Prostate gland (tissue), 2 donors: ENCODE measurements at regions not wholly inside any gene's neighbourhood (a gene's known extent, or its start where the extent isn't known, plus 50 kb on each side); places are given as distances from the start of the nearest gene placed in this dataset.
"Not testable (repeated sequence)": the region's sequence is repeated elsewhere in the genome, so short reads cannot be mapped to it uniquely, and the experiment has no call there.

Experiments used
- DNase-seq: peaks from one replicate; pipeline ENCODE4 v3.0.0-alpha.2; 2019; ENCODE audit warnings: low spot score
- H3K27ac ChIP-seq, 2 donors: fragments of 200-600 bp; sonication (generic); 2 replicates each; pipeline ENCODE4 v1.5.1; 2017 to 2019
- H3K27me3 ChIP-seq: fragments of 200-600 bp; sonication (generic); replicated peaks from 2 replicates; pipeline ENCODE4 v1.5.1; 2019; ENCODE audit not compliant: insufficient read depth
- H3K36me3 ChIP-seq, 2 donors: fragments of 200-600 bp; sonication (generic); 1 replicate in 1 of 2; 2 replicates in 1 of 2; pipeline versions ENCODE4 v1.5.1 to v1.8.1; 2017 to 2019
- H3K4me1 ChIP-seq: fragments of 200-600 bp; sonication (generic); replicated peaks from 2 replicates; pipeline ENCODE4 v1.5.1; 2019
- H3K4me3 ChIP-seq, 2 donors: fragments of 200-600 bp; sonication (generic); 2 replicates each; pipeline ENCODE4 v1.5.1; 2017 to 2019
- H3K9me3 ChIP-seq: fragments of 200-600 bp; sonication (generic); 2 replicates; pipeline ENCODE4 v1.5.1; 2017
- POLR2A ChIP-seq: fragments of 450-650 bp; IDR thresholded peaks from one replicate; pipeline ENCODE4 v1.6.1; 2016; ENCODE audit warnings: antibody characterized with exemption, mild to moderate bottlenecking
- POLR2AphosphoS5 ChIP-seq: sonication (generic); formaldehyde crosslinking; IDR thresholded peaks from one replicate; pipeline ENCODE4 v1.6.1; 2017; ENCODE audit warnings: antibody characterized with exemption
- WGBS: methylation state at CpG from one replicate; pipeline ENCODE4 v1.1.5; 2018; 5-methylcytosine and 5-hydroxymethylcytosine counted together
- intact Hi-C: fragments of 100-400 bp; cut with DNase I; formaldehyde crosslinking; loops from one replicate; pipeline ENCODE4 v1.14.2; 2022
- TF ChIP-seq, protein P1 (sequence below), 4 experiments: fragments of 200-600 bp in 2 of 4; fragments of 450-650 bp in 2 of 4; sonication (generic) in 2 of 4; IDR thresholded peaks; 1 replicate in 3 of 4; 2 replicates in 1 of 4; pipeline ENCODE4 v1.5.1; 2016 to 2019; ENCODE audit warnings: antibody characterized with exemption in 4 of 4, mild to moderate bottlenecking in 2 of 4, moderate library complexity in 2 of 4

DNA sequence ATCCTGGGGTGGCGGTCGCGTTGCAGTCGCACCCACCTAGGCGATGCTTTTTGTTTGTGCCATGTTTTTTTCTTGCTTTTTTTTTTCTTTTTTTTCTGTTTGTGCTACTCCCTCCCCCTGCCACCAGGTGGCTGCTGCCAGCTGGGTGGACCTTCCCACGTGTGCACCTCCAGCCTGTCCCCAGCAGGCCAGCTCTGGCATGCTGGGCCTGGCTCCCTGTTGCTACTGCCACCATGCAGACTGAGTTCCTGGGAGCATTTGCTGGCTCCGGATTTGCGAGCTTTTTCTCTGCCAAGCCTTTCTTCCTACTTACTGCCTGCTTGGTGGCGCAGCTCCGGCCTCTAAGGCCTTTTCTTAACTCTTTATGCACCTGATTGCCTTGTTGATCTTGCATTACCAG, 161.2 kb upstream of the WDFY3 start:
- H3K36me3 ChIP-seq = no peaks in the 10 kb centered on the region
- H3K27ac ChIP-seq = no peak overlapping the region
- no peaks in the 10 kb centered on the region for H3K4me1 ChIP-seq
- TF ChIP-seq, protein P1, sequence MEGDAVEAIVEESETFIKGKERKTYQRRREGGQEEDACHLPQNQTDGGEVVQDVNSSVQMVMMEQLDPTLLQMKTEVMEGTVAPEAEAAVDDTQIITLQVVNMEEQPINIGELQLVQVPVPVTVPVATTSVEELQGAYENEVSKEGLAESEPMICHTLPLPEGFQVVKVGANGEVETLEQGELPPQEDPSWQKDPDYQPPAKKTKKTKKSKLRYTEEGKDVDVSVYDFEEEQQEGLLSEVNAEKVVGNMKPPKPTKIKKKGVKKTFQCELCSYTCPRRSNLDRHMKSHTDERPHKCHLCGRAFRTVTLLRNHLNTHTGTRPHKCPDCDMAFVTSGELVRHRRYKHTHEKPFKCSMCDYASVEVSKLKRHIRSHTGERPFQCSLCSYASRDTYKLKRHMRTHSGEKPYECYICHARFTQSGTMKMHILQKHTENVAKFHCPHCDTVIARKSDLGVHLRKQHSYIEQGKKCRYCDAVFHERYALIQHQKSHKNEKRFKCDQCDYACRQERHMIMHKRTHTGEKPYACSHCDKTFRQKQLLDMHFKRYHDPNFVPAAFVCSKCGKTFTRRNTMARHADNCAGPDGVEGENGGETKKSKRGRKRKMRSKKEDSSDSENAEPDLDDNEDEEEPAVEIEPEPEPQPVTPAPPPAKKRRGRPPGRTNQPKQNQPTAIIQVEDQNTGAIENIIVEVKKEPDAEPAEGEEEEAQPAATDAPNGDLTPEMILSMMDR (IDR thresholded peaks at IDR 0.05) = peak in 2 of 4 experiments; percentile 10 to 15
- TF ChIP-seq POLR2A (no peak), POLR2AphosphoS5 (no peak)
- intact Hi-C loops = no loop called here
- no peaks in the 10 kb centered on the region for H3K9me3 ChIP-seq
- H3K4me3 ChIP-seq = no peak overlapping the region
- no peak for DNase-seq
- WGBS = 35% methylated on average over 10 of the region's 10 CpGs
- H3K27me3 ChIP-seq = no peaks in the 10 kb centered on the region

DNA sequence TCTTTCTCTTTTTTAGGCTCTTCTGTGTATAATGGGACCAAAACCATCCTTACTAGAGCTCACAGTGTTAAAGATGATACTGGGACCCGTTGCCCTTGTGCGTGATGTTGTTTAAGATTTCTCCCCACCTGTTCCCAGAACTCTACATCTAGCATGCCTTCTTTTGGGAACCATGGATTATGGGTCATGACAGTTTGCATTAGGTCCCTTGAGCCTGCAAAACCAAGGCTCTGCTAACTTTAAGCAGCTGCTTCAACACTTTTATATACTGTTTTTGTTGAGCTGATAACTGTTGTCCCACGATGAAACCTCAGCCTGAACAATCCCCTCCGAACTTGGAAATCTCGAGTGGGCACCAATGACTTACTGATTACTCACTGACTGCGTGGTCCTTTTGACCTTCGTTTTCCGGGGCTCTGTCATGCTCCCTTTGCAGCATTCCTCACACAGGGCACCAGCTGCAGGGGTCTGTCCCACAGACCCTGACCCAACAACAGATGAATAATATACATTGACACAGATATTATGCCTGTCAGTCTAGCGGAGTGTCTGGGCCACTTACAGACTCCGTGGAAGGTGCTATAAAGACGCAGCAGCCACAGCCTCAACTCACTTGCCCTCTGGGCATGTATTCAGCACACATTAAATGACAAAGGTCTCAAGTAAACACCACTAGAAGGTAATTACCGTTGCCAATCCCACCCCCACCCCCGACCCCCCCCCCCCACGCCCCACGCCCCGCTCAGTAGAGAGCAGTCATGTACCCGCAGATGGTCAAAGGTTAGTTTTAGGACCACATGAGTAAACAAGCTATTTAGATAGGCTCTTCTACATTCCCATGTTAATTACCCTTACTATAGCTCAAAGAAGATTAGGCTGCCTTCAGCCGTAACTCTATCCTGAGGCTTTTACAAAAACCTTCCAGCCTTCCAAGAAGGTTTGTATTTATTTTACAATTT, 162.0 kb upstream of the WDFY3 start:
- Histone ChIP-seq H3K27ac (no peak overlapping the region), H3K36me3 (no peaks in the 10 kb centered on the region), H3K4me1 (no peaks in the 10 kb centered on the region), H3K27me3 (no peaks in the 10 kb centered on the region), H3K4me3 (no peak overlapping the region), H3K9me3 (no peaks in the 10 kb centered on the region)
- 70% methylated on average over 17 of the region's 18 CpGs for whole genome bisulfite sequencing
- intact Hi-C loops = no loop called here
- no peak for DNase-seq
- TF ChIP-seq POLR2A (no peak), POLR2AphosphoS5 (no peak)
- TF ChIP-seq, protein P1 (IDR thresholded peaks at IDR 0.05) = no peak

- H3K4me1 ChIP-seq, H3K4me3 ChIP-seq, H3K27ac ChIP-seq, intact Hi-C loops, H3K9me3 ChIP-seq, DNase-seq, H3K27me3 ChIP-seq, H3K36me3 ChIP-seq: not testable (repeated sequence)
- WGBS = 69% methylated on average over 5 of the region's 5 CpGs
Observed at GRCh38 chr4:85129354-85130125, 163.1 kb upstream of the WDFY3 start.

- intact Hi-C loops = no loop called here
- no peak for DNase-seq
- no peak overlapping the region for H3K27ac ChIP-seq
- H3K4me1 ChIP-seq = no peaks in the 10 kb centered on the region
- H3K27me3 ChIP-seq = no peaks in the 10 kb centered on the region
- H3K9me3 ChIP-seq = no peaks in the 10 kb centered on the region
- no peak overlapping the region for H3K4me3 ChIP-seq
- H3K36me3 ChIP-seq = no peaks in the 10 kb centered on the region
- TF ChIP-seq POLR2AphosphoS5 (no peak), POLR2A (no peak)
- TF ChIP-seq, protein P1 (IDR thresholded peaks at IDR 0.05) = no peak
Observed at GRCh38 chr4:85132117-85132516, 165.6 kb upstream of the WDFY3 start.

- WGBS = 89% methylated on average over 2 of the region's 2 CpGs
- no peaks in the 10 kb centered on the region for H3K27me3 ChIP-seq
- no peaks in the 10 kb centered on the region for H3K36me3 ChIP-seq
- no peak overlapping the region for H3K27ac ChIP-seq
- intact Hi-C loops = no loop called here
- TF ChIP-seq, protein P1 (IDR thresholded peaks at IDR 0.05) = no peak
- TF ChIP-seq POLR2A (no peak), POLR2AphosphoS5 (no peak)
- no peak overlapping the region for H3K4me3 ChIP-seq
- DNase-seq = no peak
- no peaks in the 10 kb centered on the region for H3K4me1 ChIP-seq
- H3K9me3 ChIP-seq = no peaks in the 10 kb centered on the region
Observed at GRCh38 chr4:85132570-85132969, 166.1 kb upstream of the WDFY3 start.

DNA sequence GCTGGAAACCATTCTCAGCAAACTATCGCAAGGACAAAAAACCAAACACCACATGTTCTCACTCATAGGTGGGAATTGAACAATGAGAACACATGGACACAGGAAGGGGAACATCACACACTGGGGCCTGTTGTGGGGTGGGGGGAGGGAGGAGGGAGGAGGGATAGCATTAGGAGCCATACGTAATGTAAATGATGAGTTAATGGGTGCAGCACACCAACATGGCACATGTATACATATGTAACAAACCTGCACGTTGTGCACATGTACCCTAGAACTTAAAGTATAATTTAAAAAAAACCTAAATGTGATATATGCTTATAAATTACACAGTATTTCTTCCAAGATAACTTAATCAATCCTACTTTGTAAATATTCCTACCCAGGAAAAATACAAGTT, 173.3 kb upstream of the WDFY3 start:
- H3K4me1 ChIP-seq, H3K27ac ChIP-seq, H3K4me3 ChIP-seq, DNase-seq, H3K27me3 ChIP-seq, H3K36me3 ChIP-seq, H3K9me3 ChIP-seq: not testable (repeated sequence)
- 88% methylated on average over 3 of the region's 3 CpGs for WGBS
- intact Hi-C loops = loop anchor here (10.0 kb wide), 1 partner anchor 835 kb away; no protein-coding TSS in a partner anchor
